ENCODE measurements at regions not wholly inside any gene's neighbourhood (a gene's known extent, or its start where the extent isn't known, plus 50 kb on each side); places are given as distances from the start of the nearest gene placed in this dataset.

DNA sequence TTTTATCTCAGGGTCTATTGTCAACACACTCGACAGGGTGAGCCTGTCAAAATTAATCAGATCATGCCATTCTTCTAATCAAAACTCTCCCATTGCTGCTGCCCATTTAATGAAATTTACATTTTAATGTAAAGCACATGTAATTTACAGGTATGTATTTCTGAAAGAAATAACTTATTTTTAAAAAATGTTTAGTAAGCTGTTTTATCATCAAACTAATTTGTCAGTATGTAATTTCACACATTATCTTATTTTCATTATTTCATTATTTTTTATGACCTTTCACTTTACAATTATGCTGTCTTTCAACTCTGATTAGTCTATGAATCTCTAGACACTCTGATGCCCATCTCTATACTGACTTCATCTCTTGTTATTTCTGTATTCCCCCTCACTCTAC lies 467.8 kb downstream of the ZNF804A start:
- TF ChIP-seq, protein P1, sequence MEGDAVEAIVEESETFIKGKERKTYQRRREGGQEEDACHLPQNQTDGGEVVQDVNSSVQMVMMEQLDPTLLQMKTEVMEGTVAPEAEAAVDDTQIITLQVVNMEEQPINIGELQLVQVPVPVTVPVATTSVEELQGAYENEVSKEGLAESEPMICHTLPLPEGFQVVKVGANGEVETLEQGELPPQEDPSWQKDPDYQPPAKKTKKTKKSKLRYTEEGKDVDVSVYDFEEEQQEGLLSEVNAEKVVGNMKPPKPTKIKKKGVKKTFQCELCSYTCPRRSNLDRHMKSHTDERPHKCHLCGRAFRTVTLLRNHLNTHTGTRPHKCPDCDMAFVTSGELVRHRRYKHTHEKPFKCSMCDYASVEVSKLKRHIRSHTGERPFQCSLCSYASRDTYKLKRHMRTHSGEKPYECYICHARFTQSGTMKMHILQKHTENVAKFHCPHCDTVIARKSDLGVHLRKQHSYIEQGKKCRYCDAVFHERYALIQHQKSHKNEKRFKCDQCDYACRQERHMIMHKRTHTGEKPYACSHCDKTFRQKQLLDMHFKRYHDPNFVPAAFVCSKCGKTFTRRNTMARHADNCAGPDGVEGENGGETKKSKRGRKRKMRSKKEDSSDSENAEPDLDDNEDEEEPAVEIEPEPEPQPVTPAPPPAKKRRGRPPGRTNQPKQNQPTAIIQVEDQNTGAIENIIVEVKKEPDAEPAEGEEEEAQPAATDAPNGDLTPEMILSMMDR (IDR thresholded peaks at IDR 0.05) = no peak
- TF ChIP-seq POLR2A (IDR thresholded peaks at IDR 0.05) = no peak

Data from uterus (tissue), 2 donors.